Iris pigment epithelial cell (primary cell): ENCODE measurements at regions not wholly inside any gene's neighbourhood (a gene's known extent, or its start where the extent isn't known, plus 50 kb on each side); places are given as distances from the start of the nearest gene placed in this dataset.
A peak's percentile ranks its signal among the peaks of the same experiment; 100 is the strongest.
"Not testable (repeated sequence)": the region's sequence is repeated elsewhere in the genome, so short reads cannot be mapped to it uniquely, and the experiment has no call there.

Experiments used
- DNase-seq: peaks from one replicate; pipeline ENCODE4 v3.0.0-alpha.2; 2011; ENCODE audit warnings: low read depth

GRCh38 chr5:28402590-28403301, 1364.4 kb upstream of the CDH9 start:
- DNase-seq, result no peak

- no peak for DNase-seq
Measured at GRCh38 chr5:28400076-28400475, 1361.7 kb upstream of the CDH9 start.

DNA sequence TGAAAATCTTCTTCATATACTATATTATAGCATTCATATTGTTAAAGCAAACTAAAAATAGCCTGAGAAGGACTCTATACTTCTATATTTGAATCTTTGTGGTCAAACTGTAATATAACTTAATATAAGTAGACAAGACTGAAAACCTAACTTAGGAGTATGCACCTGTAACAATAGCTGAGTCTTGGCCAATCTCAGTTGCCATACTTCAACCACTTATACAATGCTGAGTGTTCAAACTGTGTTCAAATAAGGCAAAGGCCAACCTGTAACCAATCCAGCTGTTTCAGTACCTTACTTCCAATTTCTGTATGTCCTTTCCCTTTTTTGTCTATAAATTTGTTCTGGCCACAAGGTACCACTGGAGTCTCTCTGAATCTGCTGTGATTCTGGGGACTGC, 1360.8 kb upstream of the CDH9 start:
- no peak for DNase-seq

DNA sequence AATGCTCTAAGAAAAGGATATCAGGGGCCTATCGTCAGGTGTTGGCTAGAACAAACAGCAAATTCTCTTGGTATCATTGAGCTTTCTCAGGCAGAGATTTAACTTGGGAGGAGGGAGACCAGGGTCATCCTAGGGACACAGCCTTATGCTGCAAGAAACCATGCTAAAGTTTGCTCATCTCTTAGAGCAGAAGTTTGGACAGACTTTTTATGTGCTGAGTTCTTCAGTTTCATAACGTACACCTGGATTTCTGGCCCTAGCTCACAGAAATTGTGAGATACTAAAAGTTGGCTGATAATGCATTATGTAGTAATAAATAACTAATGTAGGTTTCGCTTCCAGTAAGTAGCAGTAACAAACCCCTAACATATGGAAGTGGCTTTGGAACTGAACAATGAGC, 1359.8 kb upstream of the CDH9 start:
- DNase-seq, result peak; percentile 24

DNA sequence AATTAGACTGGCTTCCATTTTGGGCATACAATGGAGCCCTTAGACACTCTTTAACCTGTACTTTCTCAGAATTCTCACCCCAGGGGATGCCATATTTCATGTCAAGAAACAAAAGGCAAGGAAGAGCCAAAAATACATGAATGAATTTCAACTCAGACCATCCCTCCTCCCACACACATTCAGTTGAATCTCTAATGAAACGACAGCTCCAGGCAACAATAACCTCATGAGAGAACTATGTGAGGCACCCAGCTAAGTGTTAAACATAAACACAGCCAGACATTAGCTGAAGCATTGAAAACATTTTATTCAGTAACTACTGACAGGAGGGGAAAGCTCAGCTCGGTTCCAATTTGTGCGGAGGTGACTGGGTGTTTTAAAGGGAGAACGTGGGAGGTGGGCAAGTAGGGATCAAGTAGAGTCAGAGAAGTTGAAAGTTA, 1359.1 kb upstream of the CDH9 start:
- DNase-seq, result peak; percentile 77

DNA sequence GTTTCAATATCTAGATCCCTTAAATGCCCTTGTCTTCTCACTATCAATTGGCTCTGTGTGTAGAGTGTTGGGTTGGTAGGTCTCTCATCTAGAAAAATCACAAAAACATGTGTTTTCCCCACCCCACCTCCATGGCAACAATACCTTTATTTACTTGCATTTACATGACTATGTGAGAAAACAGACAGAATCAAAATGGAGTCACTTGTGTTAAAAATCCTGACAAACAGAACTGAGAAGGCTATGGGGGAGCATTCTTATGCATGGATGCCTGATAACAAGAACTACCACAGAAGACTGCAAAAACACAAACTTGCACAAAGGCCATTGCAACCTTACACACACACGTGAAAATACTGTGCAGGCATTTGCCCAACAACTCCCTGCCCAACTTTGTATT, 1352.9 kb upstream of the CDH9 start:
- no peak for DNase-seq

DNA sequence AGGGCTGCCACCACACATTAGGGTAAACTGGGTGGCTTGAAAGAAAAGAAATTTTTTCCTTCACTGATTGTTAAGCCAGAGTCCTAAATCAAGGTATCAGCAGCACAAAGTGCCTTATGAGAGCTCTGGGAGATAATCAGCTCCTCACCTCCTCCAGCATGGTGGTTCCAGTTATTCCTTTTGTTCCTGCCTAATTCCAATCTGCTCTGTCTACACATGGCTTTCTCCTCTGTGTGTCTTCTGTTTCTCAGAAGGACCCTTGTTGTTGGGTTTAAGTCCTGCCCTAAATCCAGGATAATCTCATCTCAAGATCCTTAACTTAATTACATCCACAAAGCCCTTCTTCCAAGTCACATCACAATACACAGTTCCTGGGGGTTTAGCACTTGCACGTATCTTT, 1352.0 kb upstream of the CDH9 start:
- DNase-seq, result no peak

DNA sequence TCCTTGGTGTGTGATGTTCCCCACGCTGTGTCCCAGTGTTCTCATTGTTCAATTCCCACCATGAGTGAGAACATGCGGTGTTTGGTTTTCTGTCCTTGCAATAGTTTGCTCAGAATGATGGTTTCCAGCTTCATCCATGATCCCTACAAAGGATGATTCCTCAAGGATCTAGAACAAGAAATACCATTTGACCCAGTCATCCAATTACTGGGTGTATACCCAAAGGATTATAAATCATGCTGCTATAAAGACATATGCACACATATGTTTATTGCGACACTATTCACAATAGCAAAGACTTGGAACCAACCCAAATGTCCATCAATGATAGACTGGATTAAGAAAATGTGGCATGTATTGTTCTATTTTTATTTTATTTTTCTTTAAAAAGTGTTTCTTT, 1351.3 kb upstream of the CDH9 start:
- not testable (repeated sequence) for DNase-seq

DNA sequence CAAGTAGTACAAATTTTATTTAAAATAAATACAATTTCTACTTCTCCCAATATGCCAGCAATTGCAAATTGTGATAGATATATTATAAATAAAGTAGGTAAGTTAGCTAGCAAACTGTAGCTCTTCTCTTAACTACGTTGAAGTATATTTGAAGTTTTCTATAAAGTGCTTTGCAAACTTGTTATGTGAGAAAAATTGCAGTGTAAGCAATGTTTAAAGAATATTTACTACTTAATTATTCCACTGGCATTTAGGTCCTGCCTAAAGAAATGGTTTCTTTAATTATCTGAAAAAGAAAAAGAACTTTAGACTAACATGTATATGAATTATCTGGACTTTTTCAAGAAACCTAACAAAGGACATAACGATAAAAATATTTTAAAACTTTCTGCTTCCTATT, 1350.0 kb upstream of the CDH9 start:
- DNase-seq, result no peak

DNA sequence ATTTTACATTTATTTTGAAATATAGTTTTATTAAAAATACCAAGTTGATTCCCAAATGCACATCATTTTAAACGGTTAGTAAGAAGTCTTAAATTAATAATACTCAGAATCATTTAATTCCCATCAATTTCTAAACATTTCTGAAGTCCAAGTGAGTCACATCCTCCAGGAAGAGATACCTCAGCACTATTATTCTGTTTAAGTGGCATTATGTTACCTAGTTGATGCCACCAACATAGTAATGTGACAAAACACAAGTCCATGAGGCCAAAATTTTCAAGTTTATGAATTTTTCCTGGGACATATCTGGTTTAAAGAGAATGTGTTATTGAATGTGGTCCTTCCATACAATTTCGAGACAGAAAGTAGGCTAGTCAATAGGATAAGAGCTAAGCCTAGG, 1348.3 kb upstream of the CDH9 start:
- no peak for DNase-seq

GRCh38 chr5:28380167-28380566, 1341.8 kb upstream of the CDH9 start:
- no peak for DNase-seq

DNA sequence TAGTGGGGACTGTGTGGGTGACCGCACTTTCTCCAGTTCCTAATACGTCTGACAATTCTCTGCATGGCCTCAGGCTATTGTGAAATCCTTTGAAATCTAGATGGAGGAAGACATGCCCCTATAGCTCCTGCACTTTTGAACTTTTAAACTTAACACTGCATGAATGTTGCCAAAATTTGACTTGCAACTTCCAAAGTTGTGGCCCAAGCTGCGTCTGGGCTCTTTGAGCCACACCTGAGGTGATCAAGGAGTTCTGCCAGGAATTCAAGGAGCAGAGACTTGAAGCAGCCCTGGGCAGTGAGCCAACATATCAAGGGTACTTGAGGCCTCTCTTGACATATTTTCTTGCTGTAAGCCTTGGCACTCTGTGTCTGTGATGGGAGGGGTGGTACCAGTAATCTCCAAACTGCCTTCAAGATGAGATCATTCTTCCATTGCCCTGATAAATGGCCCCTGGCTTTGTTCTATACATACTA, 1336.1 kb upstream of the CDH9 start:
- peak; percentile 45 for DNase-seq

DNA sequence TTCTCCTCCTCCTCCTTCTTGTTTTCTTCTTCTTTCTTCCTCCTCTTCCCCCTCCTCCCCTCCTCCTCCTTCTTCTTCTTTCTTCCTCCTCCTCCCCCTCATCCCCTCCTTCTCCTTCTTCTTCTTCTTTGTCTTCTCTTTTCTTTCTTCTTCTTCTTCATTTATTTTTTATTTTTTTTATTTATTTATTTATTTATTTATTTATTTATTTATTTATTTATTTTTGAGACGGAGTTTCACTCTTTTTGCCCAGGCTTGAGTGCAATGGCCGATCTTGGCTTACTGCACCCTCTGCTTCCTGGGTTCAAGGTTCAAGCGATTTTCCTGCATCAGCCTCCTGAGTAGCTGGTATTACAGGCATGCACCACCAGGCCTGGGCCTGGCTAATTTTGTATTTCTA, 1332.5 kb upstream of the CDH9 start:
- DNase-seq, result no peak

GRCh38 chr5:28369418-28369817, 1331.0 kb upstream of the CDH9 start:
- DNase-seq, result peak; percentile 28

DNA sequence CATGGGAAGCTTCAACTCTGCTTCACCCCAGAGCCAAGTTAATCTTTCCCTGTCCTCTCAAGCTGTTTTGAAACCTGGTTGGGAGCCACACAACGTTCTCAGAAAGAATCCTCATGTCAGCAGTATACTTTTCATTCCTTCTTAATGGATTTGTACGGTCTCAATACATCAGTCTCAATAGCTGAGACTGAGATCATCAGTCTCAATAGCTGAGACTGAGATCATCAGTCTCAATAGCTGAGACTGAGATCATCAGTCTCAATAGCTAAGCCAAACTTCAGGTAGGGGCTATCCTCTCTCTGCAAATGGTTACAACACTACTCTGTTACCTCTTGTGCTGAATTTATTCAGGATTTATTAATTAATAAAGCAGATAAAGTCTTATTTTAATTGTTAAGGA, 1317.4 kb upstream of the CDH9 start:
- DNase-seq, result peak; percentile 24

DNA sequence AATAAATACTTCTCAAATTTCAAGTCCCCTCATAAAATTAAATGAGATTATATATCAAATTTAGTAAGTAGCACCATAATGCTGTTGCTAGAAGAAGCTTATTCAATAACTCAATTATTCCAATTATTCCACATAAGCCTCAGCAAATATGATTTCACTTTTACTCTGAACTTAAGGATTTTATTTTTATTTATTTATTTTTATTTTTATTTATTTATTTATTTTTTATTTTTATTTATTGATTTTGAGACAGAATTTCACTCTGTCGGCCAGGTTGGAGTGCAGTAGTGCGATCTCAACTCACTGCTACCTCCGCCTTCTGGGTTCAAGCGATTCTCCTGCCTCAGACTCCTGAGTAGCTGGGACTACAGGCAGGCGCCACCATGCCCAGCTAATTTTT, 1308.3 kb upstream of the CDH9 start:
- DNase-seq, result no peak

- DNase-seq, result peak; percentile 77
Measured at GRCh38 chr5:28344836-28345433, 1306.5 kb upstream of the CDH9 start.

DNA sequence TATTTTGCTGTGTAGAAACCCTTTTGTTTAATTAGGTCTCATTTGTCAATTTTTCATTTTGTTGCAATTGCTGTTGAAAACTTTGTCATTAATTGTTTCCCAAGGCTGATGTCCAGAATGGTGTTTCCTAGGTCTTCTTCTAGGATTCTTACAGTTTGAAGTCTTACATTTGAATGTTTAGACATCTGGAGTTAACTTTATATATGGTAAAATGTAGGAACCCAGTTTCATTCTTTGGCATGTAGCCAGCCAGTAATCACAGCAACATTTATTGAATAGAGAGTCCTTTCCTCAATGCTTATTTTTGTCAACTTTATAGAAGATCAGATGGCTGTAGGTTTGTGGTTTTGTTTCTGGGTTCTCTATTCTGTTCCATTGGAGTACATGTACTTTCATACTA, 1290.8 kb upstream of the CDH9 start:
- no peak for DNase-seq

DNA sequence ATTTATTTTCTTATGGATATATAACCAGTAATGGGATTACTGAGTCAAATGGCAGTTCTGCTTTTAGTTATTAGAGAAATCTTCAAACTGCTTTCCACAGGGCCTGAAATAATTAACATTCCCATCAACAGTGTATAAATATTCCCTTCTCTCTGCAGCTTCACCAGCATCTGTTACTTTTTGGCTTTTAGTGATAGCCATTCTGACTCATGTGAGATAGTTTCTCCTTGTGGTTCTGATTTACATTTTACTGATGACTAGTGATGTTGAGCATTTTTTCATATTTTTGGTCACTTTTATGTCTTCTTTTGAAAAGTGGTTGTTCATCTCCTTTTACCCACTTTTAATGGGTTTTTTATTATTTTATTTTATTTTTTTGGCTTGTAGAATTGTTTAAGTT, 1290.3 kb upstream of the CDH9 start:
- DNase-seq, result peak; percentile 49

DNA sequence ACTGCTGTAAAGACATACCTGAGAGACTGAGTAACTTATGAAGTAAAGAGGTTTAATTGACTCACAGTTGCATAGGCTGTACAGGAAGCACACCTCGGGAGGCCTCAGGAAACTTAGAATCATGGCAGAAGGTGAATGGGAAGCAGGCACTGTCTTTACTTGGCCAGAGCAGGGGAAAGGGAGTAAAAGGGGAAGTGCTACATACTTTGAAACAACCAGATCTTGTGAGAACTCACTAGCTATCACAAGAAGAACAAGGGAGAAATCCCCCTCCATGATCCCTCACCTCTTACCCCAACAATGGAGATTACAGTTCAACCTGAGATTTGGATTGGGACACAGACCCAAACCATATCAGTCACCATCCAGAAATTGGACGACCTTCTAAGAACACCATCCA, 1285.8 kb upstream of the CDH9 start:
- no peak for DNase-seq

- DNase-seq, result peak; percentile 34
Measured at GRCh38 chr5:28313953-28314352, 1275.6 kb upstream of the CDH9 start.

GRCh38 chr5:28313321-28313951, 1275.0 kb upstream of the CDH9 start:
- DNase-seq, result peak; percentile 69

DNA sequence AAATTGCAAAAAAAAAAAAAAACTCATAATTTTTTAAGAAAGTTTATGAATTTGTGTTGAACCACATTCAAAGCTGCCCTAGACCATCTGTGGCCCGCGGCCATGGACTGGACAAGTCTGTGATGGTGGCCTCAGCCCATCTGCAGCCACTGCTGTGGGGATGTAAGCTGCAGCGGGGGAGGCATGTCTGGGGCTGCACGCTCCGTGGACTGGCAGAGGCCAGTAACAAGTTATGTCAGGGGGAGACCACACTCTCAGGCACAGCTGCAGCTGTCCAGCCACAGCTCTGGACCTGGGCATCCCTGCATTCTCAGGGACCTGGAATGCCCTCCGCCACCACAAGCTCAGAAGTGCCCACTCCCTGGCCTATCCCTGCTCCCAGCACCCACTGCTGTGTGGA, 1272.3 kb upstream of the CDH9 start:
- DNase-seq, result no peak
